IgD-negative memory B cell (primary cell): ENCODE measurements at regions not wholly inside any gene's neighbourhood (a gene's known extent, or its start where the extent isn't known, plus 50 kb on each side); places are given as distances from the start of the nearest gene placed in this dataset.

Experiments used
- H3K27ac Mint-ChIP-seq, 3 donors: one replicate each; pipeline ENCODE4 v1.8.0; 2020 to 2022; ENCODE audit warnings: mild to moderate bottlenecking in 3 of 3, mixed read lengths in 3 of 3, moderate library complexity in 1 of 3
- H3K27me3 Mint-ChIP-seq: one replicate; pipeline ENCODE4 v1.8.0; 2021; ENCODE audit warnings: mixed read lengths
- H3K36me3 Mint-ChIP-seq: one replicate; pipeline ENCODE4 v1.8.0; 2020; ENCODE audit warnings: mild to moderate bottlenecking, mixed read lengths
- H3K4me1 Mint-ChIP-seq, 3 donors: one replicate each; pipeline ENCODE4 v1.8.0; 2020 to 2022; ENCODE audit warnings: mixed read lengths in 3 of 3, mild to moderate bottlenecking in 1 of 3
- H3K4me3 Mint-ChIP-seq, 4 donors: one replicate each; pipeline ENCODE4 v1.8.0; 2020 to 2022; ENCODE audit warnings: mild to moderate bottlenecking in 4 of 4, mixed read lengths in 4 of 4, moderate library complexity in 3 of 4
- H3K9me3 Mint-ChIP-seq, 3 donors: one replicate each; pipeline ENCODE4 v1.8.0; 2020 to 2021; ENCODE audit warnings: mixed read lengths in 3 of 3, mild to moderate bottlenecking in 1 of 3

GRCh38 chrX:99795495-99795894, 614.6 kb downstream of the PCDH19 start:
- Mint-ChIP-seq H3K36me3 (no peaks in the 10 kb centered on the region), H3K4me1 (no peaks in the 10 kb centered on the region), H3K4me3 (no peak overlapping the region), H3K9me3 (peaks cover 0 to 4% (median 1%) of the 10 kb centered on the region in 3 donors), H3K27me3 (no peaks in the 10 kb centered on the region), H3K27ac (no peak overlapping the region)

- Mint-ChIP-seq H3K27ac (no peak overlapping the region), H3K27me3 (no peaks in the 10 kb centered on the region), H3K4me1 (no peaks in the 10 kb centered on the region), H3K4me3 (no peak overlapping the region), H3K9me3 (no peaks in the 10 kb centered on the region), H3K36me3 (no peaks in the 10 kb centered on the region)
Measured at GRCh38 chrX:99782516-99783040, 627.5 kb downstream of the PCDH19 start.

GRCh38 chrX:99777912-99778311, 632.2 kb downstream of the PCDH19 start:
- Mint-ChIP-seq H3K27me3 (no peaks in the 10 kb centered on the region), H3K4me3 (no peak overlapping the region), H3K36me3 (no peaks in the 10 kb centered on the region), H3K9me3 (peaks cover 0 to 4% (median 0%) of the 10 kb centered on the region in 3 donors), H3K27ac (no peak overlapping the region), H3K4me1 (no peaks in the 10 kb centered on the region)

GRCh38 chrX:99761731-99762130, 648.3 kb downstream of the PCDH19 start:
- peaks cover 4% of the 10 kb centered on the region for H3K36me3 Mint-ChIP-seq
- H3K4me1 Mint-ChIP-seq, result no peaks in the 10 kb centered on the region
- H3K4me3 Mint-ChIP-seq, result no peak overlapping the region
- H3K27me3 Mint-ChIP-seq, result no peaks in the 10 kb centered on the region
- H3K27ac Mint-ChIP-seq, result no peak overlapping the region
- H3K9me3 Mint-ChIP-seq, result peaks cover 5 to 8% (median 6%) of the 10 kb centered on the region in 3 donors

- Mint-ChIP-seq H3K4me3 (no peak overlapping the region), H3K36me3 (no peaks in the 10 kb centered on the region), H3K27me3 (no peaks in the 10 kb centered on the region), H3K27ac (no peak overlapping the region), H3K4me1 (no peaks in the 10 kb centered on the region), H3K9me3 (peaks cover 0 to 3% (median 3%) of the 10 kb centered on the region in 3 donors)
Measured at GRCh38 chrX:99752776-99753175, 657.3 kb downstream of the PCDH19 start.

- peaks cover 0 to 3% (median 1%) of the 10 kb centered on the region in 3 donors for H3K9me3 Mint-ChIP-seq
- H3K27ac Mint-ChIP-seq, result no peak overlapping the region
- no peaks in the 10 kb centered on the region for H3K4me1 Mint-ChIP-seq
- H3K36me3 Mint-ChIP-seq, result no peaks in the 10 kb centered on the region
- H3K27me3 Mint-ChIP-seq, result no peaks in the 10 kb centered on the region
- no peak overlapping the region for H3K4me3 Mint-ChIP-seq
Measured at GRCh38 chrX:99750721-99751120, 659.4 kb downstream of the PCDH19 start.

GRCh38 chrX:99722094-99722493, 688.0 kb downstream of the PCDH19 start:
- H3K4me3 Mint-ChIP-seq, result no peak overlapping the region
- no peaks in the 10 kb centered on the region for H3K4me1 Mint-ChIP-seq

GRCh38 chrX:99719140-99719539, 690.9 kb downstream of the PCDH19 start:
- Mint-ChIP-seq H3K9me3 (peaks cover 2 to 5% (median 5%) of the 10 kb centered on the region in 3 donors), H3K27me3 (no peaks in the 10 kb centered on the region), H3K4me1 (no peaks in the 10 kb centered on the region), H3K27ac (no peak overlapping the region), H3K4me3 (no peak overlapping the region), H3K36me3 (no peaks in the 10 kb centered on the region)

More at GRCh38 chrX:99722094-99722493, 688.0 kb downstream of the PCDH19 start:
- Mint-ChIP-seq H3K9me3 (peaks cover 0 to 8% (median 2%) of the 10 kb centered on the region in 3 donors), H3K27ac (no peak overlapping the region), H3K36me3 (no peaks in the 10 kb centered on the region), H3K27me3 (no peaks in the 10 kb centered on the region)

GRCh38 chrX:99717716-99718115, 692.4 kb downstream of the PCDH19 start:
- Mint-ChIP-seq H3K36me3 (no peaks in the 10 kb centered on the region), H3K9me3 (peaks cover 2 to 5% (median 5%) of the 10 kb centered on the region in 3 donors), H3K4me3 (no peak overlapping the region), H3K27me3 (no peaks in the 10 kb centered on the region), H3K27ac (no peak overlapping the region), H3K4me1 (no peaks in the 10 kb centered on the region)

- Mint-ChIP-seq H3K4me3 (no peak overlapping the region), H3K27me3 (no peaks in the 10 kb centered on the region), H3K27ac (no peak overlapping the region), H3K36me3 (no peaks in the 10 kb centered on the region), H3K9me3 (no peaks in the 10 kb centered on the region), H3K4me1 (no peaks in the 10 kb centered on the region)
Measured at GRCh38 chrX:99705701-99706100, 704.4 kb downstream of the PCDH19 start.

GRCh38 chrX:99703473-99703872, 706.6 kb downstream of the PCDH19 start:
- Mint-ChIP-seq H3K27ac (no peak overlapping the region), H3K4me1 (no peaks in the 10 kb centered on the region), H3K27me3 (no peaks in the 10 kb centered on the region), H3K36me3 (no peaks in the 10 kb centered on the region), H3K9me3 (peaks cover 0 to 2% (median 0%) of the 10 kb centered on the region in 3 donors), H3K4me3 (no peak overlapping the region)

- Mint-ChIP-seq H3K27ac (no peak overlapping the region), H3K27me3 (no peaks in the 10 kb centered on the region), H3K36me3 (no peaks in the 10 kb centered on the region), H3K4me3 (no peak overlapping the region), H3K9me3 (peaks cover 0 to 2% (median 0%) of the 10 kb centered on the region in 3 donors), H3K4me1 (no peaks in the 10 kb centered on the region)
Measured at GRCh38 chrX:99698451-99698850, 711.6 kb downstream of the PCDH19 start.

- H3K4me3 Mint-ChIP-seq, result no peak overlapping the region
- no peaks in the 10 kb centered on the region for H3K27me3 Mint-ChIP-seq
- no peaks in the 10 kb centered on the region for H3K36me3 Mint-ChIP-seq
- no peaks in the 10 kb centered on the region for H3K4me1 Mint-ChIP-seq
- peaks cover 0 to 3% (median 2%) of the 10 kb centered on the region in 3 donors for H3K9me3 Mint-ChIP-seq
- no peak overlapping the region for H3K27ac Mint-ChIP-seq
Measured at GRCh38 chrX:99663136-99663535, 746.9 kb downstream of the PCDH19 start.

GRCh38 chrX:99654188-99654587, 755.9 kb downstream of the PCDH19 start:
- H3K4me1 Mint-ChIP-seq, result no peaks in the 10 kb centered on the region
- no peaks in the 10 kb centered on the region for H3K27me3 Mint-ChIP-seq
- H3K27ac Mint-ChIP-seq, result no peak overlapping the region
- no peaks in the 10 kb centered on the region for H3K36me3 Mint-ChIP-seq
- H3K9me3 Mint-ChIP-seq, result peaks cover 0 to 4% (median 0%) of the 10 kb centered on the region in 3 donors
- H3K4me3 Mint-ChIP-seq, result no peak overlapping the region

GRCh38 chrX:99653352-99653751, 756.7 kb downstream of the PCDH19 start:
- no peaks in the 10 kb centered on the region for H3K27me3 Mint-ChIP-seq
- no peaks in the 10 kb centered on the region for H3K36me3 Mint-ChIP-seq
- H3K4me1 Mint-ChIP-seq, result no peaks in the 10 kb centered on the region
- H3K27ac Mint-ChIP-seq, result no peak overlapping the region
- peaks cover 0 to 4% (median 0%) of the 10 kb centered on the region in 3 donors for H3K9me3 Mint-ChIP-seq
- H3K4me3 Mint-ChIP-seq, result no peak overlapping the region

- Mint-ChIP-seq H3K4me1 (no peaks in the 10 kb centered on the region), H3K27me3 (no peaks in the 10 kb centered on the region), H3K27ac (no peak overlapping the region), H3K4me3 (no peak overlapping the region), H3K36me3 (no peaks in the 10 kb centered on the region), H3K9me3 (peaks cover 0 to 8% (median 0%) of the 10 kb centered on the region in 3 donors)
Measured at GRCh38 chrX:99613041-99613440, 797.0 kb downstream of the PCDH19 start.
